Dendritic cell treated with granulocyte-macrophage colony-stimulating factor and Interleukin-4, amounts not matched to agents 40 ng/mL and 50 ng/mL, for 4 days (primary cell): ENCODE measurements at regions not wholly inside any gene's neighbourhood (a gene's known extent, or its start where the extent isn't known, plus 50 kb on each side); places are given as distances from the start of the nearest gene placed in this dataset.
"Not testable (repeated sequence)": the region's sequence is repeated elsewhere in the genome, so short reads cannot be mapped to it uniquely, and the experiment has no call there.

Experiments
- H3K27ac Mint-ChIP-seq: one replicate; pipeline ENCODE4 v1.8.0; 2022; ENCODE audit warnings: mild to moderate bottlenecking, mixed read lengths
- H3K27me3 Mint-ChIP-seq: one replicate; pipeline ENCODE4 v1.8.0; 2022; ENCODE audit warnings: mild to moderate bottlenecking, mixed read lengths
- H3K36me3 Mint-ChIP-seq: one replicate; pipeline ENCODE4 v1.8.0; 2022; ENCODE audit warnings: low read depth, mixed read lengths
- H3K4me1 Mint-ChIP-seq: one replicate; pipeline ENCODE4 v1.8.0; 2022; ENCODE audit warnings: low read depth, mixed read lengths
- H3K4me3 Mint-ChIP-seq: one replicate; pipeline ENCODE4 v1.8.0; 2022; ENCODE audit warnings: mild to moderate bottlenecking, moderate library complexity, mixed read lengths
- H3K9me3 Mint-ChIP-seq: one replicate; pipeline ENCODE4 v1.8.0; 2022; ENCODE audit warnings: mixed read lengths
- intact Hi-C: fragments of 100-400 bp; cut with micrococcal nuclease; formaldehyde crosslinking; loops from one replicate; pipeline ENCODE4 v1.15.0; 2022

GRCh38 chr1:218516526-218516925 lies 171.4 kb downstream of the TGFB2 start:
- H3K9me3 Mint-ChIP-seq = no peaks in the 10 kb centered on the region
- H3K27me3 Mint-ChIP-seq = peaks cover 39% of the 10 kb centered on the region
- peaks cover 21% of the 10 kb centered on the region for H3K4me1 Mint-ChIP-seq
- intact Hi-C loops = no loop called here
- no peak overlapping the region for H3K27ac Mint-ChIP-seq
- no peak overlapping the region for H3K4me3 Mint-ChIP-seq
- H3K36me3 Mint-ChIP-seq = no peaks in the 10 kb centered on the region

GRCh38 chr1:218517459-218517858 lies 172.3 kb downstream of the TGFB2 start:
- Mint-ChIP-seq H3K36me3 (no peaks in the 10 kb centered on the region), H3K27me3 (peaks cover 38% of the 10 kb centered on the region), H3K9me3 (no peaks in the 10 kb centered on the region), H3K27ac (no peak overlapping the region), H3K4me3 (no peak overlapping the region), H3K4me1 (peaks cover 20% of the 10 kb centered on the region)
- intact Hi-C loops = no loop called here

- no peaks in the 10 kb centered on the region for H3K36me3 Mint-ChIP-seq
- intact Hi-C loops = no loop called here
- peaks cover 20% of the 10 kb centered on the region for H3K4me1 Mint-ChIP-seq
- no peak overlapping the region for H3K27ac Mint-ChIP-seq
- H3K9me3 Mint-ChIP-seq = no peaks in the 10 kb centered on the region
- H3K27me3 Mint-ChIP-seq = peaks cover 36% of the 10 kb centered on the region
- no peak overlapping the region for H3K4me3 Mint-ChIP-seq
Observed at GRCh38 chr1:218518216-218518740, 173.1 kb downstream of the TGFB2 start.

- not testable (repeated sequence) for H3K9me3 Mint-ChIP-seq, H3K36me3 Mint-ChIP-seq, H3K4me3 Mint-ChIP-seq
- peaks cover 28% of the 10 kb centered on the region for H3K4me1 Mint-ChIP-seq
- peak overlapping the region; percentile 51 for H3K27ac Mint-ChIP-seq
- peaks cover 25% of the 10 kb centered on the region for H3K27me3 Mint-ChIP-seq
- intact Hi-C loops = loop anchor here (1.0 to 10.0 kb wide), 4 partner anchors 158 to 1054 kb away; no protein-coding TSS in a partner anchor
Observed at GRCh38 chr1:218520646-218521045, 175.5 kb downstream of the TGFB2 start.

GRCh38 chr1:218521414-218522169 lies 176.5 kb downstream of the TGFB2 start:
- intact Hi-C loops = loop anchor here (1.0 to 10.0 kb wide), 4 partner anchors 159 to 1053 kb away; no protein-coding TSS in a partner anchor
- Mint-ChIP-seq H3K4me1 (peaks cover 25% of the 10 kb centered on the region), H3K4me3 (no peak overlapping the region), H3K27ac (peak overlapping the region; percentile 51), H3K9me3 (no peaks in the 10 kb centered on the region), H3K27me3 (peaks cover 27% of the 10 kb centered on the region), H3K36me3 (no peaks in the 10 kb centered on the region)

GRCh38 chr1:218524526-218524925 lies 179.4 kb downstream of the TGFB2 start:
- Mint-ChIP-seq H3K4me3 (no peak overlapping the region), H3K27me3 (peaks cover 21% of the 10 kb centered on the region), H3K36me3 (no peaks in the 10 kb centered on the region), H3K9me3 (no peaks in the 10 kb centered on the region), H3K27ac (no peak overlapping the region), H3K4me1 (peaks cover 17% of the 10 kb centered on the region)
- intact Hi-C loops = loop anchor here (5.0 to 10.0 kb wide), 2 partner anchors 162 to 1050 kb away; no protein-coding TSS in a partner anchor

GRCh38 chr1:218525031-218525430 lies 179.9 kb downstream of the TGFB2 start:
- Mint-ChIP-seq H3K27ac (no peak overlapping the region), H3K4me3 (no peak overlapping the region), H3K36me3 (no peaks in the 10 kb centered on the region), H3K4me1 (peaks cover 17% of the 10 kb centered on the region), H3K27me3 (peaks cover 21% of the 10 kb centered on the region), H3K9me3 (no peaks in the 10 kb centered on the region)
- intact Hi-C loops = loop anchor here (10.0 kb wide), 1 partner anchor 1050 kb away; no protein-coding TSS in a partner anchor

- Mint-ChIP-seq H3K36me3 (no peaks in the 10 kb centered on the region), H3K9me3 (no peaks in the 10 kb centered on the region), H3K27ac (no peak overlapping the region), H3K4me1 (peaks cover 17% of the 10 kb centered on the region), H3K27me3 (peaks cover 19% of the 10 kb centered on the region), H3K4me3 (no peak overlapping the region)
- intact Hi-C loops = loop anchor here (10.0 kb wide), 1 partner anchor 1049 kb away; no protein-coding TSS in a partner anchor
Observed at GRCh38 chr1:218525451-218526197, 180.5 kb downstream of the TGFB2 start.

GRCh38 chr1:218526198-218526580 lies 181.1 kb downstream of the TGFB2 start:
- Mint-ChIP-seq H3K4me1 (peaks cover 13% of the 10 kb centered on the region), H3K4me3 (no peak overlapping the region), H3K36me3 (no peaks in the 10 kb centered on the region), H3K27me3 (peaks cover 14% of the 10 kb centered on the region), H3K27ac (no peak overlapping the region), H3K9me3 (no peaks in the 10 kb centered on the region)
- intact Hi-C loops = loop anchor here (10.0 kb wide), 1 partner anchor 1049 kb away; no protein-coding TSS in a partner anchor

GRCh38 chr1:218527737-218528136 lies 182.6 kb downstream of the TGFB2 start:
- no peaks in the 10 kb centered on the region for H3K9me3 Mint-ChIP-seq
- peaks cover 11% of the 10 kb centered on the region for H3K27me3 Mint-ChIP-seq
- peaks cover 9% of the 10 kb centered on the region for H3K4me1 Mint-ChIP-seq
- no peaks in the 10 kb centered on the region for H3K36me3 Mint-ChIP-seq
- H3K27ac Mint-ChIP-seq = no peak overlapping the region
- no peak overlapping the region for H3K4me3 Mint-ChIP-seq
- intact Hi-C loops = loop anchor here (10.0 kb wide), 1 partner anchor 1047 kb away; no protein-coding TSS in a partner anchor

- Mint-ChIP-seq H3K9me3 (no peaks in the 10 kb centered on the region), H3K4me1 (peaks cover 7% of the 10 kb centered on the region), H3K36me3 (no peaks in the 10 kb centered on the region), H3K27ac (no peak overlapping the region), H3K4me3 (no peak overlapping the region), H3K27me3 (peaks cover 9% of the 10 kb centered on the region)
- intact Hi-C loops = loop anchor here (10.0 kb wide), 1 partner anchor 1045 kb away; no protein-coding TSS in a partner anchor
Observed at GRCh38 chr1:218529646-218530300, 184.6 kb downstream of the TGFB2 start.

- Mint-ChIP-seq H3K4me1 (no peaks in the 10 kb centered on the region), H3K27ac (no peak overlapping the region), H3K27me3 (peaks cover 2% of the 10 kb centered on the region), H3K9me3 (no peaks in the 10 kb centered on the region), H3K36me3 (no peaks in the 10 kb centered on the region), H3K4me3 (no peak overlapping the region)
- intact Hi-C loops = no loop called here
Observed at GRCh38 chr1:218531936-218532335, 186.8 kb downstream of the TGFB2 start.

- H3K27me3 Mint-ChIP-seq = no peaks in the 10 kb centered on the region
- no peaks in the 10 kb centered on the region for H3K9me3 Mint-ChIP-seq
- intact Hi-C loops = no loop called here
- H3K36me3 Mint-ChIP-seq = no peaks in the 10 kb centered on the region
- no peak overlapping the region for H3K27ac Mint-ChIP-seq
- no peak overlapping the region for H3K4me3 Mint-ChIP-seq
- no peaks in the 10 kb centered on the region for H3K4me1 Mint-ChIP-seq
Observed at GRCh38 chr1:218536296-218536986, 191.3 kb downstream of the TGFB2 start.
